H1 (cell line): ENCODE measurements at regions not wholly inside any gene's neighbourhood (a gene's known extent, or its start where the extent isn't known, plus 50 kb on each side); places are given as distances from the start of the nearest gene placed in this dataset.

ENCODE experiments used
- CTCF ChIA-PET: fragments of 300-600 bp; sonication (Branson Sonifier 250); formaldehyde crosslinking; loops from one replicate; lab custom pipeline; 2021; ENCODE audit not compliant: partially characterized antibody; lab: Charles Lee
- POLR2A ChIA-PET: fragments of 300-600 bp; sonication (Branson Sonifier 250); formaldehyde crosslinking; loops from one replicate; lab custom pipeline; 2021; ENCODE audit warnings: inconsistent platforms; ENCODE audit not compliant: partially characterized antibody; lab: Charles Lee
- DNase-seq, 2 experiments: peaks; one replicate each; pipeline versions ENCODE4 v3.0.0 to v3.0.0-alpha.2; 2010 to 2022; ENCODE audit warnings: low spot score in 2 of 2, low read depth in 1 of 2, mixed read lengths in 1 of 2
- FAIRE-seq: peaks from 2 replicates; lab custom pipeline; 2011; peaks lifted over from hg19 to GRCh38; lab: Jason Lieb, UNC
- H2AFZ ChIP-seq: 2 replicates; pipeline ENCODE4 v1.8.1; 2012; ENCODE audit warnings: low read length, inconsistent platforms
- H2AK5ac ChIP-seq: 2 replicates; pipeline ENCODE4 v1.6.1; 2013; ENCODE audit warnings: low read depth, low read length
- H2BK120ac ChIP-seq: replicated peaks from 2 replicates; pipeline ENCODE3; 2013; ENCODE audit warnings: low read depth, low read length, inconsistent platforms
- H2BK12ac ChIP-seq: 2 replicates; pipeline ENCODE4 v1.6.1; 2013; ENCODE audit warnings: low read depth, low read length
- H2BK15ac ChIP-seq: 2 replicates; pipeline ENCODE4 v1.6.1; 2013; ENCODE audit warnings: low read length
- H2BK20ac ChIP-seq: 2 replicates; pipeline ENCODE4 v1.6.1; 2013; ENCODE audit warnings: low read length
- H2BK5ac ChIP-seq: 2 replicates; pipeline ENCODE4 v1.6.1; 2013; ENCODE audit warnings: low read depth, low read length
- H3K14ac ChIP-seq: 2 replicates; pipeline ENCODE4 v1.6.1; 2013; ENCODE audit warnings: inconsistent platforms; ENCODE audit not compliant: insufficient read length
- H3K18ac ChIP-seq: 2 replicates; pipeline ENCODE4 v1.6.1; 2013; ENCODE audit warnings: low read length; ENCODE audit errors: extremely low read depth
- H3K23ac ChIP-seq: 2 replicates; pipeline ENCODE4 v1.6.1; 2013; ENCODE audit warnings: inconsistent platforms; ENCODE audit not compliant: insufficient read length
- H3K23me2 ChIP-seq: 2 replicates; pipeline ENCODE4 v1.6.1; 2013; ENCODE audit warnings: low read depth, low read length
- H3K27ac ChIP-seq: 2 replicates; pipeline ENCODE4 v1.6.1; 2011; ENCODE audit warnings: low read depth, low read length, inconsistent platforms
- H3K27me3 ChIP-seq, 4 experiments: replicated peaks in 1 of 4; 1 replicate in 1 of 4; 2 replicates in 3 of 4; pipeline versions ENCODE4 v1.6.1 to v1.8.1; 2011 to 2013; ENCODE audit warnings: low read length in 3 of 4, mild to moderate bottlenecking in 3 of 4, inconsistent platforms in 2 of 4, mixed read lengths in 2 of 4, moderate library complexity in 1 of 4; ENCODE audit not compliant: control insufficient read depth in 3 of 4, insufficient read depth in 3 of 4; ENCODE audit errors: extremely low read depth in 1 of 4
- H3K36me3 ChIP-seq, 4 experiments: 2 replicates each; pipeline versions ENCODE4 v1.6.1 to v1.8.1; 2011 to 2013; ENCODE audit warnings: mild to moderate bottlenecking in 4 of 4, low read length in 3 of 4, moderate library complexity in 2 of 4, control low read depth in 1 of 4, inconsistent platforms in 1 of 4; ENCODE audit not compliant: insufficient read depth in 4 of 4, control insufficient read depth in 2 of 4
- H3K4ac ChIP-seq: replicated peaks from 2 replicates; pipeline ENCODE3; 2013; ENCODE audit warnings: low read length, low read depth, mixed read lengths, inconsistent platforms; ENCODE audit not compliant: insufficient read length
- H3K4me1 ChIP-seq, 4 experiments: replicated peaks in 1 of 4; 1 replicate in 1 of 4; 2 replicates in 3 of 4; pipeline versions ENCODE4 v1.6.1 to v1.8.1; 2011 to 2013; ENCODE audit warnings: low read length in 3 of 4, inconsistent platforms in 2 of 4, mixed read lengths in 1 of 4; ENCODE audit not compliant: insufficient read depth in 4 of 4, control insufficient read depth in 3 of 4
- H3K4me2 ChIP-seq, 2 experiments: 2 replicates each; pipeline versions ENCODE4 v1.6.1 to v1.8.1; 2011 to 2013; ENCODE audit warnings: low read depth in 2 of 2, low read length in 2 of 2, control low read depth in 1 of 2, inconsistent platforms in 1 of 2, mild to moderate bottlenecking in 1 of 2; ENCODE audit not compliant: insufficient read depth in 1 of 2
- H3K4me3 ChIP-seq, 4 experiments: fragments of 200-600, 300-600 bp in 1 of 4; sonication (generic), shearing (Covaris generic), sonication (Bioruptor Twin) in 1 of 4; 2 replicates each; pipeline versions ENCODE4 v1.5.1 to v1.8.1; 2011 to 2016; ENCODE audit warnings: low read length in 4 of 4, low read depth in 3 of 4, control low read depth in 2 of 4, inconsistent platforms in 2 of 4, mild to moderate bottlenecking in 2 of 4, mixed read lengths in 1 of 4, moderate library complexity in 1 of 4; ENCODE audit not compliant: insufficient read depth in 2 of 4; ENCODE audit errors: extremely low read depth in 1 of 4
- H3K56ac ChIP-seq: replicated peaks from 2 replicates; pipeline ENCODE3; 2013; ENCODE audit warnings: low read depth, mild to moderate bottlenecking, mixed read lengths, low read length, inconsistent platforms; ENCODE audit not compliant: insufficient read length
- H3K79me1 ChIP-seq: 2 replicates; pipeline ENCODE4 v1.6.1; 2013; ENCODE audit warnings: low read depth, low read length, control low read depth
- H3K79me2 ChIP-seq, 2 experiments: 2 replicates each; pipeline versions ENCODE4 v1.6.1 to v1.8.1; 2012 to 2013; ENCODE audit warnings: low read length in 2 of 2, mild to moderate bottlenecking in 2 of 2, inconsistent platforms in 1 of 2; ENCODE audit not compliant: insufficient read depth in 2 of 2, control insufficient read depth in 1 of 2
- H3K9ac ChIP-seq, 4 experiments: replicated peaks in 1 of 4; 1 replicate in 1 of 4; 2 replicates in 3 of 4; pipeline versions ENCODE4 v1.6.1 to v1.8.1; 2011 to 2013; ENCODE audit warnings: low read depth in 3 of 4, low read length in 3 of 4, control low read depth in 2 of 4, mild to moderate bottlenecking in 2 of 4, moderate library complexity in 2 of 4, inconsistent platforms in 1 of 4; ENCODE audit errors: extremely low read depth in 1 of 4
- H3K9me3 ChIP-seq, 2 experiments: 2 replicates each; pipeline versions ENCODE4 v1.6.1 to v1.8.1; 2012 to 2013; ENCODE audit warnings: mild to moderate bottlenecking in 2 of 2, moderate library complexity in 2 of 2, control low read depth in 1 of 2, inconsistent platforms in 1 of 2, low read depth in 1 of 2, low read length in 1 of 2, mixed read lengths in 1 of 2; ENCODE audit not compliant: insufficient read depth in 2 of 2
- H4K20me1 ChIP-seq, 2 experiments: replicated peaks in 1 of 2; 2 replicates each; pipeline versions ENCODE3 to v1.8.1; 2011 to 2013; ENCODE audit warnings: inconsistent platforms in 2 of 2, low read length in 2 of 2, mild to moderate bottlenecking in 1 of 2; ENCODE audit not compliant: insufficient read depth in 2 of 2, control insufficient read depth in 1 of 2
- H4K5ac ChIP-seq: 2 replicates; pipeline ENCODE4 v1.6.1; 2013; ENCODE audit warnings: low read length, low read depth, mixed read lengths, inconsistent platforms; ENCODE audit not compliant: insufficient read length
- H4K8ac ChIP-seq: 2 replicates; pipeline ENCODE4 v1.8.0; 2013; ENCODE audit warnings: mild to moderate bottlenecking, moderate library complexity, low read length, inconsistent platforms; ENCODE audit not compliant: insufficient read depth; ENCODE audit errors: extremely low read depth
- H4K91ac ChIP-seq: replicated peaks from 2 replicates; pipeline ENCODE3; 2013; ENCODE audit warnings: low read length, mixed read lengths, inconsistent platforms; ENCODE audit not compliant: insufficient read length
- RFX5 ChIP-seq: IDR thresholded peaks from 2 replicates; pipeline ENCODE4 v1.6.1; 2011; ENCODE audit warnings: low read depth, low read length, improper control_type of control experiment, borderline replicate concordance
- WGBS, 2 experiments: shearing (Covaris generic) in 1 of 2; methylation state at CpG; one replicate each; pipeline versions ENCODE4 v1.1.6 to v1.1.7; 2013 to 2015; ENCODE audit warnings: low lambda C conversion rate in 2 of 2, mixed read lengths in 2 of 2, inconsistent platforms in 1 of 2, low coverage in 1 of 2, missing lambda C conversion rate in 1 of 2; ENCODE audit not compliant: insufficient replicate concordance in 2 of 2, insufficient coverage in 1 of 2, insufficient read length in 1 of 2; ENCODE audit errors: extremely low coverage in 1 of 2, missing lambda C conversion rate in 1 of 2; 5-methylcytosine and 5-hydroxymethylcytosine counted together

DNA sequence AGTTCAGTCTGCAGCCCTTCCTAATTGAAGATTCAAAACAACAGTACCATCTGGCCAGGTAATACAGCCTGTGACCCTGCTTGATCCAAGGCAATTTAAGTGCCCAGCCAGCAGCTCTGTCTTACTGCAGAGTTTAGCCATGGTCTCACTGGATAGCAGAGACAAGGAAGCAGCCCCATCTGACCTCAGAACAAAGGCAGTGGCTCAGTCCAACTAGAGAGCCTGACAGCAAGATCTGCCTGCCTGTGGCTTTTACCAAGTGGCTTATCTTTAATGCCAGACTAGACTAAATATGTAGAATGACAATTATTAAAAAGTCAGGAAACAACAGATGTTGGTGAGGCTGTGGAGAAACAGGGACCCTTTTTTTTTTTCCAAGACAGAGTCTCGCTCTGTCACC lies 293.4 kb downstream of the DTHD1 start:
- no peak for DNase-seq

More for the DNA sequence above, 293.4 kb downstream of the DTHD1 start:
- no peaks in the 10 kb centered on the region for H3K9me3 ChIP-seq
- H2AK5ac ChIP-seq, result no peak overlapping the region
- TF ChIP-seq RFX5, result no peak
- FAIRE-seq, result no peak
- no peak overlapping the region for H3K18ac ChIP-seq
- no peaks in the 10 kb centered on the region for H3K79me1 ChIP-seq
- H3K4me3 ChIP-seq, result no peak overlapping the region
- H2BK120ac ChIP-seq, result no peak overlapping the region
- no peak overlapping the region for H4K91ac ChIP-seq
- no peaks in the 10 kb centered on the region for H3K23me2 ChIP-seq
- H2BK12ac ChIP-seq, result no peak overlapping the region
- no peak overlapping the region for H3K56ac ChIP-seq
- H3K9ac ChIP-seq, result no peak overlapping the region
- H3K4me1 ChIP-seq, result no peaks in the 10 kb centered on the region
- H2BK15ac ChIP-seq, result no peak overlapping the region
- no peak overlapping the region for H3K14ac ChIP-seq
- no peaks in the 10 kb centered on the region; a peak in 1 of 7 replicates for H3K27me3 ChIP-seq
- CTCF ChIA-PET, result no interaction called here
- WGBS, 2 experiments, result 86% methylated on average over 1 of the region's 1 CpG; no CpG with 5 or more reads in 1 of the 2 experiments
- no peak overlapping the region for H2AFZ ChIP-seq
- H4K5ac ChIP-seq, result no peak overlapping the region
- no peaks in the 10 kb centered on the region for H3K79me2 ChIP-seq
- POLR2A ChIA-PET, result no interaction called here
- no peaks in the 10 kb centered on the region for H4K20me1 ChIP-seq
- H4K8ac ChIP-seq, result no peak overlapping the region
- H2BK5ac ChIP-seq, result no peak overlapping the region
- H3K36me3 ChIP-seq, result no peaks in the 10 kb centered on the region
- H3K4me2 ChIP-seq, result no peak overlapping the region
- no peak overlapping the region for H3K4ac ChIP-seq
- no peak overlapping the region for H2BK20ac ChIP-seq
- H3K27ac ChIP-seq, result no peak overlapping the region
- no peak overlapping the region for H3K23ac ChIP-seq
